GM19328 (cell line): ENCODE measurements at regions not wholly inside any gene's neighbourhood (a gene's known extent, or its start where the extent isn't known, plus 50 kb on each side); places are given as distances from the start of the nearest gene placed in this dataset.

Source experiments
- ATAC-seq: cut with Tn5 transposase; IDR thresholded peaks from one replicate; pipeline ENCODE4 v1.9.1; 2021; ENCODE audit warnings: mild to moderate bottlenecking, moderate library complexity; ENCODE audit not compliant: unreplicated experiment

DNA sequence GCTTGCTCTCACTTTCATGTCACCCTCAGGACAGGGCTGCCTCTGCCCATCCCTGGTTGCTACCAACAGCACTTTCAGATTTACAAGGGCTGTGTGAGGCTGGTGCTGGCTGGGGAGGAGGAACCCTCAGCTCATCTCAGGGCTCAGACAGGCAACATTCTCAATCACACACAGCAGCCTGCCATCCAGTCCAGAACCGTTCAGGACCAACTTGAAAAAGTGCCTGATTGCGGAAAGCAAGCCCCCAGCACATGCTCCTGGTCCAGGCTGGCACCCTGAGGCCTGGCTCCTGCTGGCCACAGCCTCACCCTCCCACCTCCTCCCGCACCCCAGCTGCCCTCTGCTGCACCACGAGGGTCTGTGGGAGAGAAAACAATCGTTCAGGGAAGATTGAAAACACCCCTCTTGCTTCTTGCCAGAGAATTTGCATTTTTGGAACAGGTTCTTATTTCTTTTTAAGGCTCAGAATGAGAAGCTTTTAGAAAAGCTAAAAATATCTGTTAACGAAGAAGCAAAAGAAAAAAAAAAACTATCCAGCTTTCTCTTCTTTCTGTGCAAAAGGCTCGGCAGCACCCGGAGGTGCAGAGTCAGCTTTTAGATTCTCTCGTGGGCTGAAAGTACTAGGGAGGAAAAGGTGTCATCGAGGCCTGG lies 403.8 kb upstream of the ID2 start:
- no peak for ATAC-seq

DNA sequence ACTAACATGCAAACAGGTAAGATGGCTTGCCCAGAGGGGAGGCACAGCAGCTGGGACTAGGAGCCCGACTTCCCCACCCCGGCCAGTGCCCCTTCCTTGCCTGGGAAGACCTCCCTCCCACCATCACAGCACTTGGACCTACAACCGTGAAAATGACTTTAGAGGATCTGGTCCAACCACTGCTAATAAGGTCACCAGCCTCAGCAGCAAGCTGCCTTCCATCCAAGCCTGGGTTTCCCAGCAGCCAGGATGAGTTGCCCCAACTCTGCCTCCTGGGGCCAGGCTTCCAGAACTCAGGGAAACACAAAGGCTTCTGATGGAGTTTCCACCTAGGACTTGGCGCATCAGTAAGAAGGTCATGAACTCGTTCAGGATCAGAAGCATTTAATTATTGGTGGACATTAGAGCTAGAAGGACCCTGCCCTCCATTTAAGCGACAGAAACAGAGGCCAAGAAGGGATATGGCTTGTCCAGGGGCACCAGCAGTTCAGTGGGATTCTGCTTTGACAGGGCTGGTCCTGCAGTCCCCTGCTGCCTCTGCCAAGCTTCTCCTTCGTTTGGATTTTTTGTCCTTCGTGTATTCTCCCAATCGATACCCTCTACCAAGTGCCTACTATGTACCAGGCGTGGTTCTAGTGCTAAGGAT lies 403.0 kb upstream of the ID2 start:
- ATAC-seq: no peak

DNA sequence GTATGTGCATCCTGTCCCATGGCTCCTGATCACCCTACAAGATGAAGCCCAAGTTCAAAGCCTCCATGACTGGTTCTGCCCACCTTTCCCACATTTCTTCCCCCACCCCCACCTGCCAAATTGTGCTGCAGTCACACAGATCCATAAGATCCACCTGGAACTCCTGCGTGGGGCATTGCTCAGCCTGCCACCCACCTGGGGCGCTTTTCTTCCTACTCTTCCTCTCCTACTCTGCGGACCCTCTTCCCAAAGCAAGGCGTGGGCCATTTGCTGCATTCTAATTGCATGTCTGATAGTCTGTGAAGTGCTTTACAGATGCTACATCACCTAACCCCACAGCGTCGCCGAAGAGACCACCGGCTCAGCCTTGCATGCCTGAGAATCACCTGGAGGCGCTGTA lies 402.4 kb upstream of the ID2 start:
- no peak for ATAC-seq

DNA sequence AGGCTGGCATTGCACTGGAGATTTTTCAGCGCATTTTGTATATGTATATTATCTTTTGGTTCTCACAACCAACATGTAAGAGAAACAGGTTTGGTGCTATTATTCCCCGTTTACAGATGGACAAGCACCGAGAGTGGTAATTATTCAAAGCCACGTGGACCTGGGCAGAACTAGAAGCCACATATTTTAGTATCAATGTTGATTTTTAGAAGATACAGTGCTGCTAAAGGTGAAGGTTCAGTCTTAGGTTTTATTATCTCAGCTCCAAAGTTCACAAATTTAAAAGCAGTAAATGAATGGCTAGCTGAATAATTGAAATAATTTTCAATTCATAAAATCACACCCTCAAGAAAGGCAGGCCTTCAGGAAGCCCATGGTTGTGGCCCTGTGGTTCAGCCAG lies 400.6 kb upstream of the ID2 start:
- no peak for ATAC-seq

DNA sequence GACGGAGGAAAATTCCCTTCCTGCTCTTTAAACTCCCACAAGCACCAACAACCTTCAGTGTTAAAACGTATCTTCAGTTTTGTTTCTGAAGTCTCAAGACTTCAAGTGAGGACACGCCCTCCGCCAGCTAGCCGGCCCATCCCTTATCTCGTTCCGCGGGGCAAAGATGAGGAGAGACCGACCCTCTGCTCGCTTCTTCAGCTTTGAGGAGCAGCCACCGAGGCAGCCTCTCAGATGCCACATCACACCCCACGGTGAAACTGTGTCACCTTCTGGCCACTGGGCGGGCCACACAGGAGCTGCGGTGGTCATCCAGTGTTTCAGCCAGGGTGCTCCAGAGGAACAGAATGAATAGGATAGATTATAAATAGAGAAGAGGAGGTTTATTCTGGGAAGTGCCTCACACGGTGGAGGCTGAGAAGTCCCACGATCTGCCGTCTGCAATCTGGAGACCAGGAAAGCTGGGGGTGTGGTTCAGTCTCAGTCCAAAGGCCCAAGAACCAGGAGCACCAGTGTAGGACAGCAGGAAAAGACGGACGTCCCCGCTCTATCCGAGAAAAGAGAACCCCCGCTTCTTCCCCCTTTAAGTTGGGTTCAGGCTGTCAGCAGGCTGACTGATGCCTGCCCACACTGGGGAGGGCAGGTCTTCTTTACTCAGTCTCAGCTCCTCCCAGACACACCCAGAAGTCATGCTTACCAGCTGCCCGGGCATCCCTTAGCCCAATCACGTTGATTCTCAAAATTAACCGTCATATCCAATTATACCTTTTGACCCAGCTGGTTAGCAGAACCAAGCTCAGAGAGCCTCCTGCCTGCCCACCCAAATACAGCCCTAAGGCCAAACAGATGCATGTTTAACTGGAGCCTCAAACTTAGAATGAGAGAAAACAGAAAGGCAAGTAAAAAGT lies 399.7 kb upstream of the ID2 start:
- no peak for ATAC-seq

DNA sequence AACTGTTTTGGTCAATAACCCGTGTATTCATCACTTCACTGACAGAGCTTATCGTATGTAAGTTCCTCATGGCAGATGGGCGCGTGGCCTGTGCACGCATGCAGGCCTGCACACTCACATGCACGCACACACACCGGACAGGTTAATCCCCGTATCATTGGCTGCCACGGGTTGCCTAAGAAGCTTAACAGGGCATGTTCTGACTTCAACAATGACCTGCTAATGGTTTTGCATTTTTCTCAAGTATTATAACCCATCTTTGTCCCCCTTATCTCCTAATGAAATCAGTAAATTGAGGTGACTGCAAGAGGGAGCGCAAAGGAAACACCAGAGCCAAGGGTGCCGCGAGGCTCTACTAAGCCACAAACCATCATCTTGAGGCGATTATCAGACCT lies 399.0 kb upstream of the ID2 start:
- ATAC-seq: no peak

DNA sequence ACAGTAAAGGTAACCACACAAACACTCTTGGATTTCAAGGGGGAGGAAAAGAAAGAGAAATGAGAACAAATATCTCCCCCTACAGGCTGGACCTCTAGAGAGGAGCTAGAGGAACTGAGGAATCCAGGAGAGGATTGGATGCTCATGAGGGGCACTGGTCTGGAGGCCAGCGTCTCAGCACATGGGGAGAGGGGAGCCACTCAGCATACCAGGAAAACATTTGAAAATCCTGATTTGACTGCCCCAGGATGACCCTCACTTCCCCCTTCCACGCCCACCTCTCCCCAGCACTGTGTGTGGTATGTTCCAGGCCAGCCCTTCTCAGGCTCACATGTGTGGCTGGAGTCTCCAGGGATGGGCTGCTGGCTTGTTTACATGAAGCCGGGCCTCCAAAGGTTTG lies 396.8 kb upstream of the ID2 start:
- no peak for ATAC-seq

DNA sequence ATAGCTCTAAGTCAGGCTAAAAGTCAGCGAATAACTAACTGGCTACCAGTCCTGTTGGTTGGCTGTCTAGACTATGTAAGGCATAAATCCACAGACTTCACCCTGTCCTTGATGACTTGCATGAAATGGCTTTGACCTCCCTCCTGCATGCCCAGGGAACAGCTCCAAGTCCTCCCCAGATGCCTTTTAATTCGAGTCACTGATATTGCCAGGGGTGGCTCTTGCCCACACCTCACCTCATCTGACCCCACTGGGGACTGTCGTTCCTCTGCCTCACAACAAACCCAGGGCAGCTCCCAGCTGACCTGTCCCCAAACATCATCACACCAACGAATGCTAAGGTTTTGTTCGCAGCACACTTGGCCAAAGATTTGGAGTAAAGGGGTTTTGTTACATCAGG lies 396.0 kb upstream of the ID2 start:
- no peak for ATAC-seq

DNA sequence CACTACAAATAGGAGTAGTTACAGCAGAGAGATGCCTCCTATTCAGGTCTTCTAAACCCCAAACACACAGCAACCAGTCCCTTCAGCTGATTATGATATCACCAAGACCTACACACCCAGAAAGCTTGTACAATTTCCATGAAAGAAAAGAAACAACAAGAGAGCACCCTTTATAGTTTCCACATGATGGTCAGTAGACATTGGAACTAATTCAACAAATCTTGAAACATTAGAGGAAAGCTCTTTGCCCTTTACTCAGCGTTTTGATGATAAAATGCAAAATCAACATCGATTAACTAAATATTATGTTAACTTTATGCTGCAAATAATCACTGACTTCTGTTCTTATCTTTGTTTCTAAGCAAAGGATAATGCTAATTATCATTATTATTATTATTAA lies 393.6 kb upstream of the ID2 start:
- no peak for ATAC-seq

DNA sequence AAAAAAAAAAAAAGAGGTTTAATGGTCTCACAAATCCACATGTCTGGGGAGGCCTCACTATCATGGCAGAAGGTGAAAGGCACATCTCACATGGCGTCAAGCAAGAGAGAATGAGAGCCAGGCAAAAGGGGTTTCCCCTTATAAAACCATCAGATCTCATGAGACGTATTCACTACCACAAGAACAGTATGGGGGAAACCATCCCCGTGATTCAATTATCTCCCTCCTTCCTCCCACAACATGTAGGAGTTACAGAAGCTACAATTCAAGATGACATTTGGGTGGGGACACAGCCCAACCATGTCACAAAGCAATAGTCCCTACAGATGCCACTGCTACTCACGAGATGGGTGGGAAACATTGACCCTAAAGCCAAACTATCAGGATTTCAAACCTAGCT lies 392.7 kb upstream of the ID2 start:
- no peak for ATAC-seq

DNA sequence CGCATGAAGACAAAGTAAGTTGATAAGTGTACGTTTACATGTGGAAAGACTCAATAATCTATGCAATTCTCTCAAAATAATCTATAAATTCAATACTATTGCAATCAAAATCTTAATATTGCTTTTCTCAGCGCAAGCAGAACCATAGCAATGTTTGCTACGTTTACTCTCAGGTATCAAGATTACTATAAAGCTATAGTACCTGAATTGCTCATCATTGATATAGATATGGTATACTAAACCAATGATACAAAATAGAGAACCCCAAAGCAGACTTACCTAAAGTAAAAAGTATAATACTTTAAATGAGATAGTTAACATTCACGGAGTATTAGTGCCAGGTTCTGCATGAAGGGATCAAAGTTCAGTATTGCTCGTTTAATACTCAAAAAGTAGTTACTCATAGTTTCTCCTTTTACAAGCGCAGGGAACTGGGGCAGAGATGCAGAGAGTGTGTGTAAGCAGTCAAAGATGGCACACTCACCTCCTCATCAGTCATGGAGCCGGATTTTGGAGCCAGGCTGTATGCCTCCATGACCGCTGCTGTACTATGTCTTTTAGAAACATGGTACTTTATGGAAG lies 391.0 kb upstream of the ID2 start:
- ATAC-seq: no peak

DNA sequence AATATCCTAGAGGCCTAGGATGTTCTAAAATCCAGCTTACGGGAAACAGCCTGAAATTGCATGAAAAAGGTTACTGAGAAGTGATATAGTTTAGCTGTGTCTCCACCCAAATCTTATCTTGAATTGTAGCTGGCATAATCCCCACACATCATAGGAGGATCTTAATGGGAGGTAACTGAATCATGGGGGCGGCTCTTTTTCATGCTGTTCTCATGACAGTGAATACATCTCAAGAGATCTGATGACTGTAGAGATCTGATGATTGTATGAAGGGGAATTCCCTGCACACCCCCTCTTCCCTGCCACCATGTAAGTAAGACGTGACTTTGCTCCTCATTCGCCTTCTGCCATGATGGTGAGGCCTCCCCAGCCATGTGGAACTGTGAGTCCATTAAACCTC lies 385.6 kb upstream of the ID2 start:
- no peak for ATAC-seq

DNA sequence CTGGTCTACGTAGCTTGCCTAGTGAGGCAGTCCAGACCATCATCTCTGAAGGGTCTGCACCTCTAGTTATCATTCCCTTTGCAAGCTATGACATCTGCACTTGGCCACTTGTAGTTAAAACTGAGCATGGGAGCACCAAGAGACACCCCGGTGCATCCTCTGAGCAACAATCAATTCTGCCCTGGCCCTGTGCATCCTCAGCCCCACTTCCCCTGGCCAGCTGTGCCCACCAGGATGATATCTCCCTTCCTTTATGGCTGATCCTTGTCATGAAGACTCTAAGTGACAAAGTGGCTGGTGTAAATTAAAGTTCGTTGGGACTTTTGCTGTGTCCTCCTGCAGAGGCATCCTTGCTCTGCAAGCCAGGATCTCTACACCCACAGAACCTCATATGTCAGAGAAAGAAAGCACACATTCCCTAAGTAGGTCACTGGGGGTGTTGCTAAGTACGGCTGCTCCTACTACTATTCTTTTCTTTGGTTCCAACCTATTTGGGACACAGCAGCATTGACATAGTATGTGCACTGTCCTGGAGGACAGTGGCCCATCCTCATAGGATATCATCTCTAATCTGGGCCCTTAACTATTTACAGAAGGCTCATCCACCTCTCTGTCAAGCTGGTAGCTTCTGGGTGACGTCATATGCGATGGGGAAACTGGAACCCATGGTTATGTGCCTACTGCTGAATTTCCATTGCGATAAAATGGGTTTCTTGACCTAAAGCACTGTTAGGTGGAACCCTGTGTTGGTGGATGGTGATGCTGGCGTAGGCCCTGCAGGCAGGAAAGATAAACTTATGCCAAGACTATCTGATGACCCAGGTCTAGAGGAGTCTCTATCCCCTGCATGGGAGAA lies 384.3 kb upstream of the ID2 start:
- no peak for ATAC-seq

DNA sequence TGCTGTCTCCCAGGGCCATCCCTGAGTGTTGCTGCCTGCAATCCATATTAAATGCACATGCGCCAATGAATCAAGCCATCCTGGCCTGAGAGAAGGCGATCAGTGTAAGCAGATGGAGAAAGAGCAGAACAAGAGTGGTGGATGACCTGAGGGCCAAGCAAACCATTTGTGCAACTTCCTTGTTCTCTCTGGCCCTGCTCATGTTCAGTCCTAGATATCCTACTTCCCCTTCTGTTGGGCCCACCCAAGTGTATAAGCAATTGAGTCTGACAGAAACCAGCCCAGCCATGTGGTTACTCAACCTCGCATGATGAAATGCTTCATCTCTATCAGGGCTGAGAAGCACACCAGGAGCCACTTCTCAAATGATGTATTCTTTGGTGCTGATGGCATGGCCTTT lies 383.1 kb upstream of the ID2 start:
- no peak for ATAC-seq

DNA sequence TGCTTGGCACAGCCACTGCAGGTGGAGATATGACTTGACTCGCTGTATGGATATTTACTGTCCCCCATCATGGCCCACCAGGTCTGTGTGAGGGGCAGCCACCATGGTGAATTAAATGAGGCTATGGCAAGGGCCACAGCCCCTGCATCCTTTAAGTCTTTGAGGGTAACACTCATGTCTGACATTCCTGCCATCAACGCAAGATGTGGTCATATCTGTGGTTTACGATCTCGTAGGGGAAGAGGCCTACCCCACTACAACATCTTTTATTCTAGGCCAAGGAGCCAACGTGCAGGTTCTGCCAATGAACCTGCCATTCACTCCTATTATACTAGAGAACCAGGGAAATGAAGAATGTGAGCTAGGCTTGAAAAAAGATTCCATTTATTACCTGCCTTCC lies 381.6 kb upstream of the ID2 start:
- no peak for ATAC-seq

DNA sequence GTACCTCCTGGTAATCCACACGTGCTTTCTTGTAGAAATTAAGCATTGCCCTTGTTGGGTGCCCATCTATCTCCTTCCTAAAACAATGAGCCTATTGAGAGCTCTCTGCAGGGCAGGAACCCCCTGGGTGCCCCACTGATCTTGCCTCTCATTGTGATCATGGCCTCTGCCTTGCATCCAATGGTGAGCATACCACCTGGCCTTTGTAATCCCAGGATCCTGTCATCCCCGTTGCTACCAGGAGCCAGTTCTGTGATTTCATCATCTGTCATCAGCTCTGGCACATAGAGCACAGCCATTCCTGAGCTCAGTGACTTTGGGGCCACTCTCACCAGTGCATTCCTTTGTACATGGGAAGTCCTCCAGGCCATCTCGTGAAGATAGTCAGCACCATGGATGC lies 381.0 kb upstream of the ID2 start:
- no peak for ATAC-seq

DNA sequence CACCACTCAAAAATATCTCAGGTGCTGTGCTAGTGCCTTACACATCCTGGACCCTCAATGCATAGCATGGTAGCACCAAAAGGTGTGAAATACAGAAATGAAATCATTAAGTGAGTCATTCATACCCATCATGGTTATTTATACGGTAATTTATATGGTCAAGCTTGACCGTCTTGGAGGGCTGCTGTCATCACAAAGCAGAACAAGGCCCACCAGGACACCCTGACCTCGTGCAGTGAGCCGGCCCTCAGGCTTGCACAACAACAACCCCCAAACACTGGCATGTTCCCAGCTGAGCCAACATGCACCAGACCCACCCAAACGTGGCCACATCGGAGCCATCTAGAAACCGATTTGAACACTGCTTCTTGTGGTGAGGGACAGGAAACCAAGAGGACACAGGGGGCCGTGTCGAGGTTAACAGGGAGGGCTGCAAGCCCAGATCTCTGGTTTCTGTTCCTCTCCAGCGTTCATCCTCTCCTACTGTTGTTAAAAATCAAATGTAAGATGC lies 378.5 kb upstream of the ID2 start:
- ATAC-seq: peak; percentile 69

DNA sequence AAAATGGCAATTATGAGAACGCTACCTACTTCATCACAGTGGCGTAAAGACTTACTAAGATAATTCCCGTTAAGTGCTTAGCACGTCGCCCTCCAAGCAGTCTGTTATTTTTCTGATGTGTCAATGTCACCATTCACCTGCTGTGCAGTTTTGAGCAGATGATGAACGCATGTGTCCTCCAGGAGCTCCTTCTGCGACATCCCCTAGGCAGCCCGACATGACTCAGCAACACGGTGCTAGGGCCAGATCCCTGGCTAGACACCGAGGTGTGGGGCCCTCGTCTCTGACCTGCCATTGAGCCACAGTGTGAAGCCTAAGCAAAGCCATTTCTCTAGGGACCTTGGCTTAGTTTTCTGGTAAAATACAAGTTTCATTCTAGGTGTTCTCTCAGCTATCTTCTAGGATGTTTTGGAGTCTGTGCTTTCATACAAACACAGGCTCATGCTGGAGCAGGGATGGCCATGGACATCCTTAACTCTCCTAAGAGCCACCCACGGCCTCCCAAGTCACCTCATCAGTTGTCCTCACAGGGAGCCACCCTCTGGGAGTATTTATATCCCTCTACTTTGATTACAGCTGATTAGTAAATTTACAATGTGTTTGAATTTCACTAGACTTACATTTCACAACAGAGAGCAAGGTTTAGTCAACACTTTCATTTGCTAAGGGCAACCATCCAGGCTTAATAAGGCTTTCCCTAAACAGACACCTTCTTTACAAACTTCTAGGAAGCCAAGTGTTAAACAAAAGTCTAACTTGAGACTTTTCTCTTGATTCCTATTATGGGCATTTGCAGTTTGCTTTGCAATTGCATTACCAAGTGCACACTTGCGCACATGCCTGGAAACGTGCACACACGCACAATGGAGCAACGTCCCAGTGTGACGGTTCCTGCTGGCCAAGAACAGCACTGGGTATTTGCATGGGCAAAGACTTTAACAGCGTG lies 376.8 kb upstream of the ID2 start:
- ATAC-seq: no peak

DNA sequence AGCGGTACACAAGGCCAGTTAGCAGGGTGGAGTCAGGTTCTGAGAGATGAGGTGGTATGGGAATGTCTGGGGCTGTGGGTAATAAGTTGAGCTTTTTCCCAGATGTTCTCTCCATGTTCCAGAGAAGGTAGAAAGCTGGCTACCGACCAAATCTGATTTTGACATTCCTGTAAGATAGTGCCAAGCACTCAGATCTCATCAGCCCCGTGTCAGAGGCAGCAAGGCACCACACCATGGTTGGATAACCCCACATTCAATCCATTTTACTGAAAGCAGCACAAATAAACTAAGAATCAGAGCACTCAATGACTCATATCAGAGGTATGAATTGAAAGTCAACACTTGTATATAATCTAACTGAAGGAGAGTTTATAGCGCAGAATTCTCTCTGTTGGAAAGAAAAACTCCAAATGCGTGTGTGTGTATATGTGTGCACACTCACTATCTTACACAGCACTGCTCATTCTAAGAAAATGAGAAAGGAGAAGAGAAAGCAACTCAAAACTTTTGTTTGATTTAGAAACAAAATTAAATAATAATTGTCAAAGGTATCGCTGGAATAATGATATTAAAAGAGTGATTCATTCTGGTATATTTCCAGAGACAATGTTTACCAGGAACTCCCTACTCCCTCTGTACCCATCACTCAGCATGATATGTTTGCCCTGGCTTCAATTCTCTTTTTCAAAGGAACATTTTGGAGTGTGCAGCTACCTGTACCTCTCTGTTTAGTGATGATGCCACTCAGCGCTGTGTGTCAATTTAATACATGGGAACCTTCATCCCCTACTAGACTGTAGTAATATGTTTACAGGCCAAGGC lies 375.1 kb upstream of the ID2 start:
- no peak for ATAC-seq
